ENCODE measurements at regions not wholly inside any gene's neighbourhood (a gene's known extent, or its start where the extent isn't known, plus 50 kb on each side); places are given as distances from the start of the nearest gene placed in this dataset.

DNA sequence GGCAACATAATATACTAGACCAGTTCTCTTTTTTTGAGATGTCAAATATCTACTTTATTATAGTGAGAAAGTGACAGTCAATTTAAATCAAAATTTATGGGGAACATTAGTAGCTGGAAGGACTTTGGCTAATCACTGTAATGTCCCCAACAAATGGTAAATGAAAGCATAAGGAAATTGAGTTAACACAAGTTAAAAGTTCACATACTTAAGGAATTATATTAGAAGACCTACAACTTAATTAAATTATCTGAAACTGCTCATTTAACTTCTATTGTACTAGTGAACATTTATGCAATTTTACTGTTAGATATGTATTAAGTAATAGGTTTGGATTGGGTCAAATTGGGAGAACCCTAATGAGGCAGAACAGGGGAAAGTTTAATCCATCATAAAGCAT lies 160.3 kb upstream of the TENM3 start:
- no TSS peak for BruUV-seq (replicated peaks)
- FAIRE-seq, result no peak

GRCh38 chr4:182083671-182084410 lies 159.4 kb upstream of the TENM3 start:
- ChIA-PET SMC1A (ENCODE audit: uncharacterized antibody, unreplicated experiment) (no interaction called here), CTCF (interaction anchor here (0.7 kb wide), 1 partner anchor 1256 kb away, joined by 4 read pairs; no protein-coding TSS in a partner anchor), POLR2A (no interaction called here), RAD21 (ENCODE audit: unreplicated experiment) (no interaction called here)
- H3K4me3 ChIP-seq, result no peak overlapping the region
- H3K4me2 ChIP-seq (ENCODE audit: control insufficient read depth, insufficient read depth), result no peak overlapping the region
- 57% methylated on average over 8 of the region's 8 CpGs for WGBS (ENCODE audit: insufficient coverage, insufficient replicate concordance, low lambda C conversion rate, missing lambda C conversion rate)
- no peak overlapping the region for H3K9ac ChIP-seq (ENCODE audit: control insufficient read depth, insufficient read depth, low read length)
- no peaks in the 10 kb centered on the region for H3K9me3 ChIP-seq (replicated peaks; ENCODE audit: control insufficient read depth, insufficient read depth, low read length)
- H2AFZ ChIP-seq (ENCODE audit: control insufficient read depth, low read depth, low read length), result no peak overlapping the region
- no peaks in the 10 kb centered on the region for H3K36me3 ChIP-seq (ENCODE audit: control insufficient read depth in 2 of 2, insufficient read depth in 2 of 2, low read length in 1 of 2)
- in situ Hi-C loops (cut with MboI), result no loop called here
- no peak for DNase-seq (ENCODE audit: low read depth, low spot score)
- H3K4me1 ChIP-seq (ENCODE audit: control insufficient read depth, insufficient read depth, low read length), result no peaks in the 10 kb centered on the region
- H3K27me3 ChIP-seq (replicated peaks in 1 of 2; ENCODE audit: control insufficient read depth in 2 of 2, insufficient read depth in 2 of 2, low read length in 1 of 2), result no peaks in the 10 kb centered on the region
- H4K20me1 ChIP-seq (ENCODE audit: control insufficient read depth, insufficient read depth), result no peaks in the 10 kb centered on the region
- ATAC-seq, result no peak
- BruUV-seq (replicated peaks), result no TSS peak
- no peak overlapping the region for H3K27ac ChIP-seq (ENCODE audit: control insufficient read depth, insufficient read depth)
- intact Hi-C loops (cut with micrococcal nuclease; ENCODE audit: unreplicated experiment), result no loop called here
- H3K79me2 ChIP-seq (ENCODE audit: control insufficient read depth, insufficient read depth, low read length), result no peaks in the 10 kb centered on the region
- FAIRE-seq, result no peak
- TF ChIP-seq, protein P1, sequence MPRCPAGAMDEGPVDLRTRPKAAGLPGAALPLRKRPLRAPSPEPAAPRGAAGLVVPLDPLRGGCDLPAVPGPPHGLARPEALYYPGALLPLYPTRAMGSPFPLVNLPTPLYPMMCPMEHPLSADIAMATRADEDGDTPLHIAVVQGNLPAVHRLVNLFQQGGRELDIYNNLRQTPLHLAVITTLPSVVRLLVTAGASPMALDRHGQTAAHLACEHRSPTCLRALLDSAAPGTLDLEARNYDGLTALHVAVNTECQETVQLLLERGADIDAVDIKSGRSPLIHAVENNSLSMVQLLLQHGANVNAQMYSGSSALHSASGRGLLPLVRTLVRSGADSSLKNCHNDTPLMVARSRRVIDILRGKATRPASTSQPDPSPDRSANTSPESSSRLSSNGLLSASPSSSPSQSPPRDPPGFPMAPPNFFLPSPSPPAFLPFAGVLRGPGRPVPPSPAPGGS (IDR thresholded peaks at IDR 0.05; ENCODE audit: borderline replicate concordance, insufficient read depth, low read depth, low read length, poor library complexity, severe bottlenecking), result no peak
- TF ChIP-seq CBX3 (IDR thresholded peaks at IDR 0.05; ENCODE audit: borderline replicate concordance, low read depth) (no peak), ATF7 (IDR thresholded peaks at IDR 0.05; ENCODE audit: low read depth) (no peak), TARDBP (IDR thresholded peaks at IDR 0.05; ENCODE audit: borderline replicate concordance) (no peak), RAD51 (IDR thresholded peaks at IDR 0.05) (no peak), NR2F1 (conservative IDR thresholded peaks at IDR 0.05) (no peak), MEF2B (IDR thresholded peaks at IDR 0.05; ENCODE audit: partially characterized antibody, poor library complexity, severe bottlenecking) (no peak), SMC3 (IDR thresholded peaks at IDR 0.05; ENCODE audit: borderline replicate concordance, low read length) (no peak), CBX5 (IDR thresholded peaks at IDR 0.05; ENCODE audit: low read depth) (no peak), MTA3 (IDR thresholded peaks at IDR 0.05; ENCODE audit: borderline replicate concordance, low read length) (no peak), POLR2A (IDR thresholded peaks at IDR 0.05; ENCODE audit: low read depth, low read length) (no peak), MYC (IDR thresholded peaks at IDR 0.05; ENCODE audit: insufficient read depth, insufficient read length, insufficient replicate concordance, low read length, severe bottlenecking) (no peak)
- TF ChIP-seq, protein P2, sequence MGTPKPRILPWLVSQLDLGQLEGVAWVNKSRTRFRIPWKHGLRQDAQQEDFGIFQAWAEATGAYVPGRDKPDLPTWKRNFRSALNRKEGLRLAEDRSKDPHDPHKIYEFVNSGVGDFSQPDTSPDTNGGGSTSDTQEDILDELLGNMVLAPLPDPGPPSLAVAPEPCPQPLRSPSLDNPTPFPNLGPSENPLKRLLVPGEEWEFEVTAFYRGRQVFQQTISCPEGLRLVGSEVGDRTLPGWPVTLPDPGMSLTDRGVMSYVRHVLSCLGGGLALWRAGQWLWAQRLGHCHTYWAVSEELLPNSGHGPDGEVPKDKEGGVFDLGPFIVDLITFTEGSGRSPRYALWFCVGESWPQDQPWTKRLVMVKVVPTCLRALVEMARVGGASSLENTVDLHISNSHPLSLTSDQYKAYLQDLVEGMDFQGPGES (IDR thresholded peaks at IDR 0.05), result no peak

More for the DNA sequence above, 160.3 kb upstream of the TENM3 start:
- no peaks in the 10 kb centered on the region for H3K79me2 ChIP-seq (ENCODE audit: control insufficient read depth, insufficient read depth, low read length)
- no peak overlapping the region for H2AFZ ChIP-seq (ENCODE audit: control insufficient read depth, low read depth, low read length)
- CTCF ChIA-PET, result no interaction called here
- no peak overlapping the region for H3K4me3 ChIP-seq
- H3K4me1 ChIP-seq (ENCODE audit: control insufficient read depth, insufficient read depth, low read length), result no peaks in the 10 kb centered on the region
- no peaks in the 10 kb centered on the region for H4K20me1 ChIP-seq (ENCODE audit: control insufficient read depth, insufficient read depth)
- DNase-seq (ENCODE audit: low read depth, low spot score) (no peak), ATAC-seq (no peak)
- SMC1A ChIA-PET (ENCODE audit: uncharacterized antibody, unreplicated experiment), result no interaction called here
- no peak for TF ChIP-seq WRNIP1 (IDR thresholded peaks at IDR 0.05; ENCODE audit: borderline replicate concordance, low read depth, low read length)
- TF ChIP-seq NFYB (IDR thresholded peaks at IDR 0.05; ENCODE audit: insufficient read depth, low read depth, low read length), result no peak
- no peak for TF ChIP-seq NFXL1 (IDR thresholded peaks at IDR 0.05; ENCODE audit: borderline replicate concordance)
- no peak for TF ChIP-seq RAD21 (IDR thresholded peaks at IDR 0.05; ENCODE audit: insufficient read depth, low read depth, low read length)
- no peak for TF ChIP-seq ZNF384 (IDR thresholded peaks at IDR 0.05; ENCODE audit: borderline replicate concordance, low read depth, low read length)
- TF ChIP-seq TBL1XR1 (IDR thresholded peaks at IDR 0.05; ENCODE audit: low read depth, low read length), result no peak
- no peak for TF ChIP-seq TCF12 (IDR thresholded peaks at IDR 0.05; ENCODE audit: low read depth, low read length)
- H3K9ac ChIP-seq (ENCODE audit: control insufficient read depth, insufficient read depth, low read length), result no peak overlapping the region
- RAD21 ChIA-PET (ENCODE audit: unreplicated experiment), result no interaction called here
- POLR2A ChIA-PET, result no interaction called here
- H3K36me3 ChIP-seq (ENCODE audit: control insufficient read depth in 2 of 2, insufficient read depth in 2 of 2, low read length in 1 of 2), result no peaks in the 10 kb centered on the region
- no peak overlapping the region for H3K4me2 ChIP-seq (ENCODE audit: control insufficient read depth, insufficient read depth)
- intact Hi-C loops (cut with micrococcal nuclease; ENCODE audit: unreplicated experiment) (no loop called here), in situ Hi-C loops (cut with MboI) (no loop called here)
- no peaks in the 10 kb centered on the region for H3K9me3 ChIP-seq (replicated peaks; ENCODE audit: control insufficient read depth, insufficient read depth, low read length)
- H3K27me3 ChIP-seq (replicated peaks in 1 of 2; ENCODE audit: control insufficient read depth in 2 of 2, insufficient read depth in 2 of 2, low read length in 1 of 2), result no peaks in the 10 kb centered on the region
- H3K27ac ChIP-seq (ENCODE audit: control insufficient read depth, insufficient read depth), result no peak overlapping the region

Data from GM12878 (cell line).